HG02938 (cell line): ENCODE measurements at regions not wholly inside any gene's neighbourhood (a gene's known extent, or its start where the extent isn't known, plus 50 kb on each side); places are given as distances from the start of the nearest gene placed in this dataset.
"Not testable (repeated sequence)": the region's sequence is repeated elsewhere in the genome, so short reads cannot be mapped to it uniquely, and the experiment has no call there.

Experiments
- ATAC-seq: cut with Tn5 transposase; IDR thresholded peaks from one replicate; pipeline ENCODE4 v1.9.1; 2021; ENCODE audit warnings: mild to moderate bottlenecking, moderate library complexity; ENCODE audit not compliant: unreplicated experiment

DNA sequence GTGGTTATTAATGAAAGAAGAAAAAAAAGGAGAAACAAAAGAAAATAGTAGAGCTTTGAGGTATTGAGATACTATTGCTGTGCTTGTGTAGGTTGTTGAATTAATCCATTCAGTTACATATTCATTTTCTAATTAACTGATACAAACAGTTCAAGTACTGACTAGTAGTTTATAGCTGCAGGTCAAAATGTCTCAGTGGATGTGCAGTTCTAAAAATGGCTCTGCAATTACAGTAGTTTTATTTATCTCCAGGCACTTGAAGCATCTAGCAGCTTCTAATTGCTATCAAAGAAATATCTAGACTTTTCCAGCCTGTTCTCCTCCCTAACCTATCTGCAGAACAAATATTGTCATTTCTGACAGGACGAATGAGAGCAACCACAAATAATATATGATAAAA, 1887.7 kb upstream of the PCDH7 start:
- no peak for ATAC-seq

DNA sequence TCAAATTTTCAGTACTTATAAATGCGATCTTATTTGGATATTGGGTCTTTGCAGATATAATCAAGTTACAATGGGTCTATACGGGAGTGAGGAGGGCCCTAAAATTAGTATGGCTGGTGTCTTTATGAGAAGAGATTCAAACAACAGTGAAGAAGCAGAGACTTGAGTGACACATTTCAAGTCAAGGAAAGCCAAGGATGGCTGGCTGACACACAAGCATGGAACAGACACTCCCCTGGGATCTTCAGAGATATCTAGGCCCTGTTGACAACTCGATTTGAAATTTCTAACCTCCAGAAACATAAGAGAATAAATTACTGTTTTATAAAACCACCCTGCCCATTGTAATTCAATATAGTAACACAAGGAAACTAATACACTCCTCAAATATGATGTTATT, 1886.0 kb upstream of the PCDH7 start:
- ATAC-seq = no peak

DNA sequence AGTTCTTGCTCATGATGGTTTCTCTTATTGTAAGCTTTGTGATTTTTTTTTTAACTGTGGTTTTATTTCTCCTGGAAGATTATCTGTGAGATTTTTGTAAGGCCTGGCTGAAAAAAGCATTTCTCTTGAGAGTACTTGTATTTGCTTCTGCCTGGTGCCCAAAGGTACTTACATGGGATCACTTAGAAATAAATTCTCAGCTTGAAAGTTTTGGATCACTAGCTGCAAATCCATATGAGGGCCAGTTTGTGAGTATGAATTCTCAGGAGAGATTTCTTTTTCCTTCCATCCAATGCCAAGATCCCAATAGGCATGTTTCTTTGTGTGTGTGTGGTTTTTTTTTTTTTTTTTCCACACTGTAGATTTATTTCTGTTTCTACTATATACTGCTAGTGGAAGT, 1884.7 kb upstream of the PCDH7 start:
- no peak for ATAC-seq

DNA sequence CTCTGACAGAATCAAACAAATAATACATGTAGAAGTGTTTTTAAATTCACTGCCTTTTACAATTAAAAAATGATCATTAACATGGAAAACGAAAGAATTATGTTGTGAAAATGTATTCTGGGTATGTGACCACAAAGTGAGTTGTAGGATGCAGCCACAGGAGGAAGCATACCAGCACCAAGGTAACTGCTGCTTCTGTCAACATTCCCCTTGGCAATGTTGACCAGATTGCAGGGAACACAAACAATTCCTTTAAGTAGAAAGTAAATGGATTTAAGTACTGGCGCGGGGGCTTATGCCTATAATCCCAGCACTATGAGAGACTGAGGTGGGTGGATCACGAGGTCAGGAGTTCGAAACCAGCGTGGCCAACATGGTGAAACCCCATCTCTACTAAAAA, 1877.9 kb upstream of the PCDH7 start:
- ATAC-seq = no peak

DNA sequence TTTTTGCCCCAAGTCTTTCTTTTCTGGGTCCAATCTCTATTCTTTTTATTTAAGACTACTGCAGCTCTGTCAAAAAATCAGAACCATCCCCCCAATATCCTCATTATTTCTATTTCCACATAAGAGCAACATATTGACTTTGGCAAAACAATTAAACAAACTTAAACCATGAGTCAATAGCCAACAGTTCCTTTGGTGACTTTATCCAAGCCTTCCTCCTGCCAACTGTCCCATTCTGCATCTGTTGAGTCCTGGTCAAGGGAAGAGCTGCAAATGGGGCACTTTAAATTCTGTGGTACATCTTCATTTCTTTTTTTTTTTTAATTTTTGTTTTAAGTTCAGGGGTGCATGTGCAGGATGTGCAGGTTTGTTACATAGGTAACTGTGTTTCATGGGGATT, 1875.0 kb upstream of the PCDH7 start:
- ATAC-seq = no peak

DNA sequence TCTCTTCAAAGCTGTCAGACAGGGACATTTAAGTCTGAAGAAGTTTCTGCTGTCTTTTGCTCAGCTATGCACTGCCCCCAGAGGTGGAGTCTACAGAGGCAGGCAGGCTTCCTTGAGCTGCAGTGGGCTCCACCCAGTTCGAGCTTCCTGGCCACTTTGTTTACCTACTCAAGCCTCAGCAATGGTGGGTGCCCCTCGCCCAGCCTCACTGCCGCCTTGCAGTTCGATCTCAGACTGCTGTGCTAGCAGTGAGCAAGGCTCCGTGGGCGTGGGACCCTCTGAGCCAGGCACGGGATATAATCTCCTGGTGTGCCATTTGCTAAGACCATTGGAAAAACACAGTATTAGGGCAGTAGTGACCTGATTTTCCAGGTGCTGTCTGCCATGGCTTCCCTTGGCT, 1863.1 kb upstream of the PCDH7 start:
- ATAC-seq = not testable (repeated sequence)

DNA sequence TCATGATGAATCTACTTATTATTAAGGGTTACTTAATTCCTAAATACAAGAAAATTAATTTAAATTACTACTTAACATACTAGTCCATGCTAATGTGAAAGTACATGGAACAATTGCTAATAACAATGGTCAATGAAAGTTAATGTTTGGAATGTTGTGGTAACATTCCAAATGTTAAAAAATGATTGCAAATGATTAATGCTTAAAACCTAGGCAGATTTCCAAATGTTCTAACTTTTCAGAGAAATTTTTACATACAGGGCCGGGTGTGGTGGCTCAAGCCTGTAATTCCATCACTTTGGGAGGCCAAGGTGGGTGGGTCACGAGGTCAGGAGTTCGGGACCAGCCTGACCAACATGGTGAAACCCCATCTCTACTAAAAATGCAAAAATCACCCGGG, 1851.3 kb upstream of the PCDH7 start:
- no peak for ATAC-seq

DNA sequence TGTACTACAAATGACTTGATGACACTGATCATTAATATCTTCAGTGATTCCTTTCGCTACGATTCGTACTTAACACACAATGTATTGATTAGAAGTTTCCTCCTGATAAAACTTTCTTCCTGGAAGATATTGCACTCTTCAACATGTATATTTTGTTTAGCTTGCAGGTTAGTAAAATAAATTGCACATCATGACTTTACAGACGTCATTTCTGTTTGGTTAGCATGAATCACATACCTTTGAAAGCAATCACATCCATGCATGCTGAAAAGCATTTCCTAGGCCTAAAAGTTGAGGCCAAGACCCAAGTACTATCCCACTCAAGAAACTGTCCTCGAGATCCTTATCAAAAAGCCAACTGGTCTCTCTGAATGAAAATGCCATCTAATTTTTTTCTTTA, 1841.0 kb upstream of the PCDH7 start:
- no peak for ATAC-seq

DNA sequence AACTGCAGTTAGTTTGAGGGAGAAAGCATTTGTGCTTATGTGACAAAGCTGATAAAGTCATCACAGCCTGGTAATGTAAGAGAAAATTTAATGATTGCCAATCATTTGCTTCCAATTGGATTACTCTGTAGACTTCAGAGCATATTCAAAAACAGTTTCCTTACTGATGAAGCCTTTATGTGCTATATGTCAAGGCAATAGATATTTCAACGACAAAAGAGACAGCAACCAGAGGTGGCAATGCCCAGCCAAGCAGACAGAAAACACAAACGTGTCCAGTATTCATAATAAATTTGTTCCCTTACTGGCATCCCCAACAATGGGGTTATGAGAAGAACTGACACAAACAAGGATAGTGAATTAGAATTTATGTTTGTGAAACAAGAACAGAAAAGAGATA, 1840.3 kb upstream of the PCDH7 start:
- ATAC-seq = no peak

DNA sequence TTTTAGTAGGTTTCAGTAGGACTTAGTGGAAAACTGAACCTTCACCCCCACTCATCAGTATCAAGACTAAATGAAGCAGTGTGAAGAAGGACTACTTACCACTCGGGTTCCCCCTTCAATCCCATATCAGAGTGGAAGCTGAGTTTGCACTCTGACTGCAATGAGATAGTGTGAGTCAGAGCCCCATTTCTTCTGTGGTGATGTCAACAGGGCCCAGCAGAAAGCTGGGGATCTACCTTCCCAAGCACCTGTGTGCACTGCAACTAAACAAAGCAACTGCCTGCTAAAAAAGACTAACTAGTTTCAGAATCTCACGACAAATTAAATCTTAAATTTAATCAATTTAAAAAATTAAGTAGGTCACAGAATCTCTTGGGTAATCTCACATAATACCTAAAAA, 1837.0 kb upstream of the PCDH7 start:
- no peak for ATAC-seq

DNA sequence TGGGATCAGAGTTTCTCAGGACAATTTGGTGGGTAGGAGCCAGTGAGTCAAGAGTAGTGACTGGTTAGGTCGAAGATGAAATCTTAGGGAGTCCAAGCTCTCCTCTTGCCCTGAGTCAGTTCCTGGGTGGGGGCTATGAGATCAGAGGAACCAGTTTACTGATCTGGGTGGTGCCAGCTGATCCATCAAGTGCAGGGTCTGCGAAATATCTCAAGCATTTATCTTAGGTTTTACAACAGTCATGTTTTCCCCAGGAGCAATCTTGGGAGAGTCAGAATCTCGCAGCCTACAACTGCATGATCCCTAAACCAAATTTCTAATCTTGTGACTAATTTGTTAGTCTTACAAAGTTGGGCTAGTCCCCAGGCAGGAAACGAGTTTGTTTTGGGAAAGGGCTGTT, 1833.2 kb upstream of the PCDH7 start:
- ATAC-seq = no peak

DNA sequence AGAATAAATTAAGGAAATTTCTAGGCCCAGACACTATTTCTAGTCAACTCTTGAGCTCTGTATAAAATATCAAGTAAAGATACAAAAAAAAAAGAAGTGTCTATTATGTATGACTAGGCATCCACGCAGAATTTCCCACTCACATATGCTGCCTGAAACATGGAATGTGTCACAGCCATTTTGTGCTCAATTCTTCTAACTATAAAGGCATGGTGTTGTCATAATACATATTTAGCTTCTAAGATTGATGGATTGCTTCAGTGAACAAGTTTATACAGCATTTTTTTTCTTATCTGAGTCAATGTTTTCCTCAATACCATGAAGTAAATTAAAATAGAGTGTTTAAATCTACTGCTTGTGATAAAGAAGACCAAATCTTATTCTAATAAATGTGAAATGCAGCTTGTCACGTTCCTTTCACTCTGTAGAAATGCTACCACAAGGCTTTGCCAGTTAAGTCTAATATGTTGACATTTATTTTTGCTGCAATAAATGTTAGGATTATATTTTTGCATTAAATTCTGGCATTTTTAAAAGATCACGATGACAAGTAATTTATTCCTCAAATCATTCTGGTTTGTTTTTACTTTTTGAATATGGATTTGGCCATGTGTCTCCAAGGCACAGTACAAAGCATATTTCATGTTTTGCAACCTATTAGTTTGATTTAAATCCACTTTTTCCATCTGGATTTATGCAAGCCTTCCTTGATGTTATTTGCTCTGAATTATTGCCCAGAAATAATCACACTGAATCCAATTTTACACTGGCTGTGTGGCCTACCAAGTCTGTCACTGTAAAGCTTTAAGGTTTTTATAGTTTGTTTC, 1829.0 kb upstream of the PCDH7 start:
- ATAC-seq = no peak

DNA sequence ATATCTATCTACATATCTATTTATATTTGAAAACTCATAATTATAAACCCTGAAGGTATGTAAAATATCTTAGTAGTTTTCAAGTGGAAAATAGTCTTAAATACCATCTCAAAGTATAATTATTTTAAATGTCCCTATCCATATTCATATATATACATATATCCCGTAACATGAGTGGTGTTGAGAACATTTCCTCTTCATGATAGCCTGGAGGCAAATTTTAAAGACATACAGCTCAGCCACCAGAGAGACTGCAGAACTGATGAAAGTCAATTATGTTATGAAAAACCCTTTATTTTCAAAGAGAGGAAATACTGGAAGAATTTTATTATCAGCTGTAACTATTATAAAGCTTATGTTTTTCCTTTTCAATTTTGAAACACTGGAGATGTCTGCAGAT, 1806.7 kb upstream of the PCDH7 start:
- no peak for ATAC-seq

DNA sequence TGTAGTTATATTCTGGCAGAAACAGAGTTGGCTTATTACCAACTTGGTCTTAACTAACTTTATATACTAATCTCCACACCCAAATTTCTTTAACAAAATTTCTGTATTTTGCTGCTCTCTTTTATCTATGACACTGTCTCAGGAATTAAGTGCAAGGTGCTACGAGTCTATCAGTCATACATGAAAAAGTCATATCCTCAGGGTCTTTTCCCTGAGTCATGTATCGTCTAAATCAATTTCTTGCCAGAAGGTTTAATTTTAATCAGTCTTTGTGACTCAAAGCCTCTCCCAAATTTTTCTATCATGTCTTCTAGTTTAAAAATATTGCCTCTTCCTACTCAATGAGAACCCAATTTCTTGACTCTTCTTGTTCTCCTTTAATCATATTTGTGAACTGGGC, 1803.6 kb upstream of the PCDH7 start:
- ATAC-seq = no peak

DNA sequence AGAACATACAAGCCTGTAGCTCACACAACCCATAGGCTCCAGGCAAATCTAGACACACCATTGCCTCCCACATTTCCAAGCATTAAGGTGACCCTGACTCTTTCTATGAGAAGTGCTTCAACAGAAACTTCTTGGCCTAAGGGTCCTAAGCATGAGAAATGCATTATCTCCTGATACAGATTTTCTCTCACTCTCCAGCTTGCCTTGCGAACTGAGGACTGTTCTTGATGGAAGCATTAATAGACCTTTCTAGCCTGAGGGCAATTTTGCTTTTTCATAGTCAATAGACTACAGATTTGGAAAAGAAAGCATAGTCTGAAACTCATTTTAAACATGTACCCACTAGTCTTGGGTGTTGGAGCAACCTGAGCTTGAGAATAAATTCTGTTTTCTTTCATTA, 1801.3 kb upstream of the PCDH7 start:
- no peak for ATAC-seq

DNA sequence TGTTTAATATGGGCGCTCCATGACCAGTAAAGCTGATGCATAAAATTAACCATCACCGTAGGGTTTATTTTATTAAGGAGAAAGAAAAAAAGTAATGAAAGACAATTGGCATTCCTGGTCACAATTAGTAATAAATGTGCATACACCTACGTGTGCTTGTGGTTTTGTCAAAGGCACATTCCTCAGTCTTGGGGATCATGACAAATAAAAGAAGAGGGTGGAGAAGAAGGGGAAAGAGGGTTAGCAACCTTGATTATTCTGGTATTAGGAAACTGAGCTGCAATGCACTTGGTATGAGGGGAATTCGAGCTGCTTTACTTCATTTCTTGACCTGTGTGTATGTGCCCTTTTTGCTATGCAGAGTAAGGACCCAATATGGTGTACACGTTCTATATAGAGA, 1798.3 kb upstream of the PCDH7 start:
- no peak for ATAC-seq

DNA sequence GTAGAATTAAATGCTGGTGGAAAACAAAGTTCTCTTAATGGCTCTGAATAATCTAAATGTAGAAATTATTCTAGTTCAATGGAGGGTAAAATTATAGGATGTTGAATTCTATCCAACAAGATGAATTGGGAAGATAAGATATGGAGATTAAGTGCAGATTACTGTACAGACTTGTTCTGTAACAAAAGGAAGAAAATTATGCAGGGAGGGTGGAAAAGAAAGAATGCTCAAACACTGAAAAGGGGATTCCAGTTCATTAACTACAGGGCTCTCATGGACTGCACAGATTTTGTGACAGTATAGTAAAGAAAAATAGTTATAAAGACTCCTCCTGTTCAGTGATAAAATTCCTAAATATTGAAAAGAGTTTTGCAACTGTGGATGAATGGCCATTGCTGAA, 1794.0 kb upstream of the PCDH7 start:
- ATAC-seq = no peak

DNA sequence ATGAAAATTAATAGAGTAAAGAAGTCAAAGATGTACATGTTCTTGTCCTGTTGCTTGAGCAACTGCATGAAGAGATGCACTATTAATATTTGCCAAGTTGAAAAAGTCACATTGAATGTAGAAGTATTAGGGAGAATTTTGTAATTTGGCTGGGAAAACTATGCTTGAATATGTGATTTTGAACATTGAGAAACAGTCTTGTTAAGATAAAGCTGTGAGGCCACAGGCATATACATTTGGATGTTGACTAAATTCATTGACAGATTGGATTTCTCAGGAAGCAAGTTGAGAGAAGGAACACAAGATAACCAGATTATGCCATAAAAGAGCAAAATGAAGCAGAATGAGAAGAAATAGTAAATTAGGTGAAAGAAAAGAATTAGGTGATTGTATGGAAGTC, 1777.5 kb upstream of the PCDH7 start:
- no peak for ATAC-seq

DNA sequence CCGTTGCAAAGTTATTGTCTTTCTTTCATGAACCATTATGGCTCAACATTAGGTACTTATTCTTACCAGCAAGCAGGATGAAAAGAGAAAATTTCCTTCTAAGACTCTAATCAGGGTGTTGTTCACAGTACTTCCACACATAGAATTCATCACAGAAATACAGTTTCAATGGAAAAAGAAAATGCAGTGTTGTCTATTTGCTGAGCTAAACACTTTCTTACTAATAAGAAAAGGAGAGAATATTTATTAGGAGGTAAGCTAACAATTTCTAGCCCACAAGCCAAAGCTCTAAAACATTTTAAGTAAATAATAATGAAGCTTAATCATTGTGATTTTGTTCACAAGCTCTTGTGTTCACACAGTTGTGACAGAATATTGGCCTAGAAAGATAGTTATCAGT, 1772.8 kb upstream of the PCDH7 start:
- ATAC-seq = no peak

DNA sequence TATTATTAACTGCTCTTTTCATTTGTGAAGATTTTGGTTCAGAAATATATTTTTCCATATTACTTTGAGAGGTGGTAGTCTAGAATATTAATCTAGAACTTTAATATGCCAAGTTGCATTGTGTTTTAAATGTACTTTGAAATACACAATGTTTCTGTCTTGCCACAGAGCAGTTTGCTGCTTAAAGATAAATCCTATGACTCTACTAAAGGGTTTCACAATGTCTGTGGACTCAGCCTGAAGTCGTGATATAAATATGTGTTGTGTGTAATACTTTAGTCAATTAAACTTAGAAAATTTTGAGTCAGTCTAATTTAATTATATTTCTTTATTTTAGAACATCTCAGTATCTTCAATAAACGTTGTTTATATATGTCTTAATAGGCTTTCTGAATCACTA, 1771.7 kb upstream of the PCDH7 start:
- no peak for ATAC-seq

DNA sequence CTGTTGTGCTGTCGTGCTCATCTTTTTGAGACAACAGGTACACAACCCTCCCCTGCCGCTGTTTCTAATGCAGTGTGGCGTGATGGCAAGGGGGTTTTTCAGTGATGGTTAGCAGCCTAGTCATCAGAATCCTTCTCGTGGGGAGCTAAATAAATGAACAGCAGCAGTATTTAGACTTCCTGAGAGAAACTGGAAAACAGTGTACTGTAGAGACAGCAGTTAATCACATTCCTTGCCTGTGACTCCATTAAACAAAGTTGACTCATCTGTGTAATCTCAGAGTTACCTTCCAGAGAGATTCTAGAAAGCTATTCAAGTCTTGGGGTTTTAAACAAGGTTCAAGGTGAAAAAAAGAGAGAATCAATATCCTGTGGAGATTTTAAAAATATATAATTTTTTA, 1753.2 kb upstream of the PCDH7 start:
- ATAC-seq = no peak

DNA sequence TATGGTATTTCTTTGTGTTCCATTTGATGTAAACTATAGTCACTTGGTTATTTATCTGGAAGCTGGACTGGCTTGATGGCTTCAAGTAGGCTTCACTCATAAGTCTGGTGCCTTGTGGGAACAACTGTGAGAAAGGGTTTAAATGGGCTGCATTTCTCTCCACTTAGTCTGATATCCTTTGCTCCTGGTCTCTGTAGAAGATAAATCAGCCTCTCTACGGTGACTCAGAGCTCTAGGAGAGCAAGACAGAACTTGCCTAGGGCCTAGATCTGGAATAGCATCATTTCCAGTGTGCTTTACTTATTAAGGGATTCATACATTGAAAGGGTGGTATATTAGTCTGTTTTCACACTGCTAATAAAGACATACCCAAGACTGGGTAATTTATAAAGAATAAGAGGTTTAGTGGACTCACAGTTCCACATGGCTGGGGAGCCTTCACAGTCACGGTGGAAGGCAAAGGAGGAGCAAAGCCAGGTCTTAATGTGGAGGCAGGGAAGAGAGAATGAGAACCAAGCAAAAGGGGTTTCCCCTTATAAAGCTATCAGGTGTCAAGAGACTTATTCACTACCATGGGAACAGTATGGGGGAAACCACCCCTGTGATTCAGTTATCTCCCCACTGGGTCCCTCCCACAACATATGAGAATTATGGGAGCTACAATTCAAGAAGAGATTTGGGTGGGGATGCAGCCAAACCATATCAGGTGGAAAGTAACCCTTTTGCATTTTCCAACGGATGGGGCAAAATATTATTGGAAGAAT, 1746.4 kb upstream of the PCDH7 start:
- ATAC-seq = no peak

DNA sequence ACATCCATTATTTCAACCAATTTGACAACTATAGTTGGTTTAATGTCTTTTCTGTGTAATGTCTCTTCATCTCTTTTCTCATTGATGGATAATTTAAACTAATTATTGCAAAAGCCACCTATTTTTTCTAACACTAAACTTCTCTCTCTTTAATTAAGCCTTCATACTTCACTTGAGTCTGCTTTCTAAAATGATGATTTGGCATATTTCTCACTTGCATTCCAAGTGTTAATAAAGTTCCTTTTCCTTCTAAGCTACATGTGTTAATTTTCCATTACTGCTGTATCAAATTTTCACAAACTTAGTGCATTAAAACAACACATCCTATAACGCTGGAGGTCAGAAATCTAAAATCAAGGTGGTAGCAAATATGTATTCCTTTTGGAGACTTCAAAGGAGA, 1743.8 kb upstream of the PCDH7 start:
- no peak for ATAC-seq
